ENCODE measurements at regions not wholly inside any gene's neighbourhood (a gene's known extent, or its start where the extent isn't known, plus 50 kb on each side); places are given as distances from the start of the nearest gene placed in this dataset.

DNA sequence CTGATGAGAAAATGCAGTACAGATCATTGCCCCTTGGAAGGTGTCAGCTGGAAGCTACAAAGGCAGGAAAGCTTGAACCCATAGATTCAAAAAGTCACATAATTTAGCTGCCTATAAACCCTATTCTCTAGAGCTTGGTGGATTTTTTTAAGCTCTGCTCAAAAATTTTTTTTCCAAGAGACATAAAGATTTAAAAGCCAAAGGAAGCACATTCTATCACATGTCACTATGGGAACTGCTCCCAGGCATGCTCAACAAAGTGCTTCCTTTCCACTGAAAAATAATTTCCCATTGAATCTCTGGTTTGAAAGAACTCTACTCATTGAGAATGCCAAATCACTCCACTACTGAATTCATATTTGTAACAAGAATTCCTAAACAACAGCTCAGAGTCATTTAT lies 419.8 kb downstream of the CETN3 start:
- DNase-seq (ENCODE audit: low read depth) = no peak

DNA sequence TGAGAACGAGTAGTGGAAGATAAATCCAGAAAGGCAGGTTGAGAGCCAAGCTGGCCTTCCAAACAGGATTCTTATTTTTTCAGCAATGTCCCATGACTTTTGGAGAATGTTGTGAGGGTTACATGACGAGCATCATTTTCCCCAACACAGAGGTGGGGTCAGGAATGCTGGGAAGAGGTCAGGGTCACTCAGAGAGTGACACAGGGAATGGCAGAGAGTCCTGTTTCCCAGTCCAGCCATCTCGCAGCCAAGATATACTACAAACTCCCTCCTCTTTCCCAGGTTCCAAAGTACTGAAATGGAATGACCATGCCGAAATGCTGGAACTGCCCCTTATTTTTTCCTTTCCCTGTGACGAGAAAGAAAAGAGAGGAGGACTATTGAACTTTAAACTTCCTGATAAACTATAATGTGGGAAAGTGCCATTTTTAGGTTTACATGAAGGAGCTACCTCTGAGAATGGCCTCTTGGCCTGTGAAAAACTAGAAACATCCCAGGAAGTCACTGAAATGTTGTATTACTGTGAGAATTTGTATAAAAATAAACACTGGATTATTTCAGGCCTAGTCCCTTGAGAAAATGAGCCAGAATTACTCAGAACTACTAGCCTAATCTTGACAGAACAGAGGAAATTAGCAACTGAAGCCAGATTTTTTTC lies 420.4 kb downstream of the CETN3 start:
- DNase-seq (ENCODE audit: low read depth) = no peak

DNA sequence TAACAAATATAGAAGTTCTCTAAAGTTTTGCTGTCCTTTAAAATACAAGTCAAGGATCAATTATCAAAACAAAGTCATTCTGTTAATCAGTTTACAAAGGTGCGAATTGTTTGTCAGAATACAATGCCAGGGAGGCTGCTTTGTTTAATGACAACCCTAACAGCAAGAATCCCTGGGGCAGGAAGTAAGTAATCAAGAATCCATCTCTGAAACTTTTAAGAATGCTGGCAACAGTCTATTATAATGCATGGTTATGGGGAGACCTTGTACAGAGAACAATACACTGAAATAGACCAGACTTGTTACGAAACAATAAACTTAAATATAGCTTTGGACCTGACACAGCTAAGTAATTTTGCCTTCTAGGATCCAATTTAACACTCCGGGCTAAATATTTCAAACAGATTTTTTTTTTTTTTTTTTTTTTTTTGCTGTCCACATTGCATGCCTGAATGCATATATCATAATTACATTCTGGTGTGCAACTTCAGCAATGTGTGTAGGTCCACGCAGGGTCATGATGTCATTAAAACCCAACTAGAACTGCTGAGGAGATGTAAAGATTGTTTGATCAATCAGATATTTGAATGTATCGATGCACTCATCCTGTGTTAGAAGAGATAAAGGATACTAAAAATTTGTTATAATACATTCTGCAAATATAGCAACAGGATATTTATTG lies 421.3 kb downstream of the CETN3 start:
- no peak for DNase-seq (ENCODE audit: low read depth)

DNA sequence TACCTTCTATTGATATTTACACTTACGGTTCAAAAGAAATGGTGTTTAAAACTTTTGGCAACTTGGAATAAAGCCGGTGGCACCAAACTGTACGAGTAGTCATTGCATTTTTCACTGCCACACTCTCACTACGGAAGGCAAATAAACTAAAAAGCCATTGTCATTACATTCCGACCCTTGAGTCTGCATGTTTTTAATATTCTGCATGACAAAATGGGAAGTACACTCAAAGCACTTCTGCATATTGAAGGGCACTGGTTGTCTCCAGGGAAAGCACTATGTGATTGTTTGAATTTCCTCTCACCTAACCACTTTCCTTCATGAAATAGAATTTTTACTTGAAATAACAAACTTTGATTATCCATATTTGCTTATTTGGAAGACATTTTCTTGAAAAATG lies 426.3 kb downstream of the CETN3 start:
- DNase-seq (ENCODE audit: low read depth) = no peak

DNA sequence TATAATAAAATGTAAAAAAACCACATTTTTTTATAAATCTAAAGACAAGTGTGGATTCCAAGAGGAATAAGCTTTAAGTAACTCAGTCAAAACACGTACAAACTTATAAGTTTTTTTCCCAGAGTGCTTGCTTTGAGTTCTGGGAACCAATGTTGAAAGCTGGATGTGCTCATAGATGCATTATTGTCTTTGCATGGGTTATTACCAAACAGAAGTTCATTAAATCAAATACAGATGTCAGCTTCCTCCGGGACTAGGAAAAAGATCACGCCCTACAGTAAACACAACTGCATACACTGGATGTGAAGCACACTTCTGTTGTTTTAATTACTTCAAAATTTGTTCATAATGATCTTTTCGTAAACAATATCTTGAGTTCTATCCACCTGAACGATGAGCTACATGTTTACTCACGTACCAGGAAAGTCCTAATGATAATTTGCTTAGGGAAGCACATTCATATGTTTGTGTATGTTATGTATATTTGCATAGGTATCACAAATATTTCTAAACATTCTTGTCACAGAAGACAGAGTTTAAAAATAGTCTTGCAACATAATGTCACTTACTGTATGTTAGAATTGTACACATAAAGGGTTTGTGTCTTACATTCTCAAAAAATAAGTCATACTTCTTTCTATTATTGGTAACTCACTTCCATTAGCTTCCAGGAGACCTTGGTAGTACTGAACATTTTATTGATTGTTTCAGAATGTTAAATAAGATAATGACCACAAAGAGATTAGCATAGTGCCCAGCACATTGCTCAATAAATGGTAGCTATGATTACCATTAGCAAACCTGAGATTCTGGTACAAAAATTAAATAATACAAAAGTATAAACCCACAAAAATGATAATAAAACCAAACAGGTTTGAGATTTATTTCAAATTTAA lies 427.4 kb downstream of the CETN3 start:
- no peak for DNase-seq (ENCODE audit: low read depth)

DNA sequence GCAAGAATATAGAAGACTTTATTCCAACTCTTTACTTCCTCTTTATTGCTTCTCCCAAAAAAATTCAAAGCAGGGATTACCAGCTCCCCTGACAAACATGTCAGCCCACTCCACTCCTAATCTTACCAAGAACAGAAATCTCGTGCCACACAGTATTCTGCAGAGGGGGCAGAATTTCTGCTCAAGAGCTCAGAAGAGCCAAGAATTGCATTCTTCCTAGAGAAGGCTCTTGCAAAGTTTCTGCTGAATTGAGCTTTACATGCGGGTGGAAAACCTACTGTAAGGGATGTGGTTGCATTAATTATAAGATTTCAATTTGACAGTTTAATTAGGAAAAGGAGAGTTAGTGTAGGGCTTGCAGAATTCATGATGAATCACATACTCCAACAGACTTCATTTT lies 428.5 kb downstream of the CETN3 start:
- no peak for DNase-seq (ENCODE audit: low read depth)

DNA sequence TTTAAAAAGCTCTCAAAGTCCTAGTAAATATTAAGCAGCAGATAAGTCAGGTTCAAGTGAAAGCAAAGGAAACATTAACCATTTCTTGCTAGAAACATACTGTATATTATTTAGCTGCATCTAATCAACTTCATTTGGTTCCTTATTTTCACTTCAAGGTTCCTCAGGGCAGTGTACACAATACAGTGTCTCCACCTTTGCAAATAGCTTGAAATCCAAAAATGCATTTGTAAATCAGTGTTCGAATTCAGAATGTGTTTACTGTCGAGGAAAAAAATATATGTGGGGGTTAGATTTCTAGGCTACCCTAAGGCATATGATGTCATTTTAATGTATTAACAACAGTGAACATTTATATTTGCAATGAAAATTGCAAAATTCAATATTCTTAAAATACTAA lies 436.0 kb downstream of the CETN3 start:
- DNase-seq (ENCODE audit: low read depth) = no peak

DNA sequence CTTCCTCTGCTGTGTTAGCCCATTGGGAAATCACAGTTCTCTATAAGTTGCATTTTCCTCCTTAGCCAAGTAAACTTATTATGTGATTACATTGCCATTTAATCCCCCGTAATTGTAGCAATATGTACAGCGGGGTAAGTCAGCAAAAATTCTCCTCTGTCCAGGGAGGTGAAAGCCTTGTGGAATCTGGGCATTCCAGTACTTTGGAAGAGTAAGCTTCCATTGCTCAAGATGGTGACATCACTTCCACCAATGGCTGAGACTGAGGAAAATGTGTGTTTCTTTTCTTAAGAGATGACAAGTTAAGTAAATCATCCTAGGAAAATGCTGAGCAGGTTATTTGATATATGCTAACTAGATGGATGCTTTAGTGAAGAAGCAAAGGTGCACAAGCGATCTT lies 436.7 kb downstream of the CETN3 start:
- DNase-seq (ENCODE audit: low read depth) = no peak

DNA sequence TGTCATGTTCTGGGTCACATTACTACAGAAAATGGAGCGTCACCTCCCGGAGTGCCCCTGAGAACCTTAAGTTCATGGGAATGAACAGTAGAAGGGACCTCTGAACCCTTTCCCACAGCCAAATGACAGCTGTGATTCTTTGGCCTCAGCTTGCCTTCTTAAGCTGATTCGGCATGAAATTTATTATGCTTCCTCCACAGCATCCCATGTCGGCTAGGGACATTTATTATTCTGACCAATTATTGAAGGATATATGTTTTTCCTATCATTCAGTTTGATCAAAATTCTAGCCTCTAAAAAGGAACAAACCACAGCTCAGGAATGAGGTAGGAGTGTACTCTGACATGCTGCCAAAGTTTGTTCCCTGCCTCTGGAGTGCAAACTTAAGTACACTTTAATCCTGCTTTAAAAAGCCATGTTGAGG lies 440.6 kb downstream of the CETN3 start:
- no peak for DNase-seq (ENCODE audit: low read depth)

DNA sequence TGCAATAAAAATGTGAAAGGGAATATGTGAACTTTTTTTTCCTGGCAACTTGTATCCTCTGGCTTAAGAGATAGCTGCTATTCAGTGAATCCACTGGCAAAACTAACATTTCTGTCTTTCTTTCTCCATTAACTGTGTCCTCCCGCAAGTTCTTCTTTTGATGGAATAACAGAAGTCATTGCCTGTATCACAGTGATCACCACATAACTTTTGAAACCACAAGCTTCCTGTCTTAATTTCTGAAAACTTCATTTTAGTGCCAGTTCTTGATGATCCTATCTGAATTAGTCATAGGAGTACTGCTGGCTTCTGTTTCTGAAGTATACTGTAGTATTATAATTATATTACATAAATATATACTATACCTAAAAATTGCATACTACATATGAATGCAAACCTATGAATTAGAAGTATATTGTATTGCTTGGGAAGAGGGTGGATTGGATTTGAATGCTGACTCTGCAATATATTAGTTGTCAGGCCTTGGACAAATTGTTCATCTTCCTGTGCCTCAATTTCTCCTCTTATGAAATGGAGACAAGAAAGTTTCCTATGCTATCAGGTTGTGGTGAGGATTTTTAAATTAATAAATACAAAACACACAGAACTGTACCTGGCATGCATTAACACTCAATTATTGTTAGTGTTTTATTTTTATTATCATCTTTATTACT lies 441.6 kb downstream of the CETN3 start:
- DNase-seq (ENCODE audit: low read depth) = no peak

DNA sequence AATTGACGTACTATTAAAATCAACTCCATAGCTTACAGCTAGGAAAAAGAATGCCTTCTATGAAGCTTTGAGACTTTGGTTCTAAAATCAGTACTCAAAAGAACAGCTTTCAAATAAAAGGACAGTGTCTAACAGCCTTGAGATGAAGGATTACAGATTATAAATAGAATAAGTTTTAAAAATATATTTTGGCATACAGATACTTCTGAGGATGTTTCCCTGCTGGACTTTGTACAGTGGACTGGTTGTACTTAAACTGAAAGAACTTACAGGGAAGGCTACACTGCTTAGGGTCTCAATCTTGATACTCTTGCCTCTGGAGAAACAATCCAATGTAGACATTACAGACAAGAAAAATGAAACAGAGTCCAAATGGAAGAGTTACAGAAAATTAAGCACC lies 452.7 kb downstream of the CETN3 start:
- no peak for DNase-seq (ENCODE audit: low read depth)

DNA sequence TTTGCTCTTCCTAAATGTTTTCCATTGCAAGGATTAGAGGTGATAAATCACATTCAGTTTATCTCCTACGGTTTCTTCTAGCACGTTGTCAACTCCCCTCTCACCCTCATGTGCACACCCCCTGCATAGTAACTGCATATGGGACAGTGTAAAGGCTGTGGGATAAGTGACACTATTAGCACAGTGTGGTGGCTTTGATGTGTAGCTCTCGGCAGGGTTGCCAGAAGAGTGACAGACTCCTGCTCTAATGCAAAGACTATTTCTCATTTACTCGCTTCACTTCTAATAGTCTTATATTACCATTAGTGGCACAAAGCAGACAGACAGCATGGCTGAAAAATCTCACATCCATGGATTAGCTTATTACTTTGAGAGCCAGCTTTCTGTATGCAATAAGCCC lies 454.6 kb downstream of the CETN3 start:
- DNase-seq (ENCODE audit: low read depth) = no peak

DNA sequence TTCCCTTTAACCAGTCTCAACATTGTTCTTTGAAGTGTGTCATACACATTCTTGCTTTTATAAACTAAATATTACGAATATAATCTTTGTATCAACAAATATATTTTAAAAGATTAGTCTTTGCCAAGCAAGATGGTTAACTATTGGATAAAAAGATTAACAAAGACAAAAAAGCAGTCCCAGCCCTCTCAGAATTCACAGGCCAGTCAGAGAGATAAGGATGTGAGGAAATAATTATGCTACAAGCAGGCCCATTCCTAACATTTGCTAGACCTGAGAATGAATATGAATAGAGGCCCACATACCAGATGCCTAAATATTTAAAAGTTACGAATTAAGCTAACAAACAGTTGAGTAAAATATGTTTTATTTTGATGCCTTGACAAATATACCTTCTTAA lies 457.7 kb downstream of the CETN3 start:
- DNase-seq (ENCODE audit: low read depth) = no peak

DNA sequence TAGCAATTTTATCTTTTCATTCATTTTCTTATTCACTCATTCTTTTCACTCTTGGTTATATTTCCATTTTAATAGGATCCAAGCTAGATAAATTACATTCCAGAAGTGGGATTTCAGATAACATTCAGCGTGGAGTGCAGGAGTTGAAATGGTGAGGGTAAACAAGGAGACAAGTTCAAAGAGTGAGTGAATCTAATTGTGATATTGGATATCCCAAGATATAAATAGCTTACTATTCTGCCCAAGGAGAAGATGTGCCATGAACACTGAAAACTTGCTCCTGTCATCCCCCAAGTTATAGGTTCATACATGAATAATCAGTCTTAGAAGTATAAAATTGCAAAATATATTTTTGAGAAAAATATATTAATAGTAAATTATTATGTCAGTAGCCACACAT lies 459.3 kb downstream of the CETN3 start:
- DNase-seq (ENCODE audit: low read depth) = no peak

DNA sequence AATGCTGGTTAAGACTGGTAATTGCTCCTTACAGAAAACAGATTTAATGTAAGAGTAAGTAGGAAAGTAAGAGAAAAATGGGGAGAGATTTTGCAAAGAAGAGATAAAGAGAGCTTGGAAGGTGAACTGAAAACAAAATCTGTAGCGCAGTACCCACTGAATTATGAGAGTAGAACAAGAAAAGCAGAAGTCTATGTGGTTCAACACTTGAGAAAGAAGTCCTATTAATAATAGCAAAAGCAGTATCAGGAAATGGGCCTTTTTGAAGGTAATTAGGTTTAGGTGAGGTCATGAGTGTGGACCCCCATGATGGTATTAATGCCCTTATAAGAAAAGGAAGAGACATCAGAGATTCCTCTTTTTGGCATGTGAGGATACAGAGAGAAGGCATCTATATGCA lies 460.6 kb downstream of the CETN3 start:
- no peak for DNase-seq (ENCODE audit: low read depth)

DNA sequence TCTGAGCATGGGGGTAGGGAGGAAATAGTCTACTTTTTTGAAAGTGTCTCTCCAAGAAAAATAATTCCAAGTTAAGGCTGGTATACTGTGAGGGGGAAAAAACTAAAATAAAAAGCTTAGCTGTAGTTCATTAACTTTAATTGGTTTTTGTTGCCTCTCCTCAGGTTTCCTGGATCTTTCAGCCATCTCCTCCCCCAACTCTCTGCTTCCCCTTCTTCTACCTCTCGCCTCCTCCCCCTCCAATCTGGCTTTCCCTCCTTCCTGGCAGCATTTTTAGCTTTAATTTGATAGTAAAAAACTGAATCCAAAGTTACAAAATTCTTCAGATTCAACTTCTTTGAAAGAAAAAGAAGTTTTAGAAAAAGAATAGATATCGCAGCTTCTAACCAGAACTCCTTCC lies 462.6 kb downstream of the CETN3 start:
- no peak for DNase-seq (ENCODE audit: low read depth)

DNA sequence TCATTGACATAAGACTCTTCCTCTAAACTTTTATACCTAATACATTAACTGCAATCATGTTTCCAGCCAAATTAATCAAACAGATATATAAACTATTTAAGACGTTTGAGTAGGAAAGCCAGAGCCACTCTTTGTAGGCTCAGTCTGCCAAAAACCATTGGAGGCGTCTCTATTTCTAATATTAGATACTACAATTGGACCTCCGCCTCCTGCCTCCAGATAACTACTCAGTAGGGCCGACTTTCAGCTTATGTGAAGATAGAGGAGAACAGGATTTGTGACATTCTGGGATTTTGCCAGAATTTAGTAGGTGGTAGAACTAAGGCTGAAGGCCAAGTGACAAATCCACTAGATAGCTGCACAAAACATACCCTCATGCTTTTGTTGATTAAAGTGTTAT lies 463.0 kb downstream of the CETN3 start:
- no peak for DNase-seq (ENCODE audit: low read depth)

DNA sequence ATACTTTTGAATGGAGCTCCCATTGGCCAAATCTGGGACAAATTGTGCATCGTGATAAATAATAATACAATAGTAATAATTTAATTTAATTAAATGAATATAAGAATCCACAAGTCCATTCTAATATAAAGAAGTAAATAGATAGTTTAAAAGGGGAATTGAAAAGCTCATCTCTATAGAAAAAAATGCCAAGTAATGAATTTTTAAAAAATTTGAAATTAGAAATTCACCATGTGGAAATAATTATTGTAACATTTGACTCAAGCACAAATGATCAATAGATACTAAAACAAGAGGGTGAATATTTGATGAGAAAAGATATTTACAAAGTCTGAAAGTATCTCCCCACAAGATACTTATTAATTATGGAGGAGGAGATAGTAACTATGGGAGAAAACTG lies 467.4 kb downstream of the CETN3 start:
- no peak for DNase-seq (ENCODE audit: low read depth)

DNA sequence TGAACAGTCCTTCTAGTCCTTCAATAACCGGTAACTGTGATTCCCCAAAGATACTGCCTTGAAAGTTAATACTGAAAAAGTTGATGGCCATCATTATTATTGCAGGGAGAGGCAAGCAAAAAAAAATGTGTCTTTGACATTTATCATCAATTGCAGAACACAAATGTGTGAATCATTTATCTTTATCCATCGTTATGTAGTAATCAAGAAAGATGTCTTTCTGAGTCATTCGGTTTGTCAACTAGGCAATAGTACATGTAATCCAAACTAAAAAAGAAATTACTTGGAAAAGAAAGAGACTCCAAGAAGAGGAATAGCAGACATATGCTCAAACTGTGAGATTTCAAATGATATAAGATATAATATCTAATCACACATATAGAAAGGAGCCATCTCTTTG lies 473.0 kb downstream of the CETN3 start:
- DNase-seq (ENCODE audit: low read depth) = no peak

DNA sequence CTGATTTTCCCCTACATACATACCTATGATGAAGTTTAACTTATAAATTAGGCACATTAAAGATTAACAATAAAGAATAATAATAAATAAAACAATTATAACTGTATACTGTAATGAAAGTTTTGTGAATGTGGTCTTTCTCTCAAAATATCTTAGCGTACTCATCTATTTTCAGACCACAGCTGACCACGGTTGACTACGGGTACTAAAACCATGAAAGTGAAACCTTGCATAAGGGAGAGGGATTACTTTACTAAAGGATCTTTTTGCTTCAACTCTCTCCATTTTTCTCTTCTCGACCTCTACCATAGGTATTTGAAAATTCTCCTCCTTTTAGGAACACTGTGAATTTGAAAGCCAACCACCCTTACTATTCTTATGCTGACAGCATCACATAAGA lies 475.5 kb downstream of the CETN3 start:
- DNase-seq (ENCODE audit: low read depth) = no peak

DNA sequence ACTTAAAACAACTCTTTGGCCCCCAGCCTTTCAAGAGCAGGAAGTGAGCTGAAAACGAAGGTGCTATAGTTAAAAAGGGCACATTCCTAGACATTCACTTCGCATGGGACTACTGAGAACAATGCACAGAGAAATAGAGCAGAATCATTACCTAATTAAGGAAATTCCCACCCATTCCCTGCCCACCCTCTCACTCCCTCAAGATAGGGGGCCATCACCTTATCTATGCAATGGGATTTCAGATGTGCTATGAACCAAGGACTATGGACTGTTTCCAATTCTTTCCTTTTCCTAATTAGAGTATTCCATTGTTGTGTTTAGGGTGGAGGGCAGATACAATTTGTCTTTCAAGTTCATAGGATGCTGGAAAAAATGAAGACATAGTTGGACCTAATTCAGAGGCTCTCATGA lies 476.8 kb downstream of the CETN3 start:
- DNase-seq (ENCODE audit: low read depth) = no peak

DNA sequence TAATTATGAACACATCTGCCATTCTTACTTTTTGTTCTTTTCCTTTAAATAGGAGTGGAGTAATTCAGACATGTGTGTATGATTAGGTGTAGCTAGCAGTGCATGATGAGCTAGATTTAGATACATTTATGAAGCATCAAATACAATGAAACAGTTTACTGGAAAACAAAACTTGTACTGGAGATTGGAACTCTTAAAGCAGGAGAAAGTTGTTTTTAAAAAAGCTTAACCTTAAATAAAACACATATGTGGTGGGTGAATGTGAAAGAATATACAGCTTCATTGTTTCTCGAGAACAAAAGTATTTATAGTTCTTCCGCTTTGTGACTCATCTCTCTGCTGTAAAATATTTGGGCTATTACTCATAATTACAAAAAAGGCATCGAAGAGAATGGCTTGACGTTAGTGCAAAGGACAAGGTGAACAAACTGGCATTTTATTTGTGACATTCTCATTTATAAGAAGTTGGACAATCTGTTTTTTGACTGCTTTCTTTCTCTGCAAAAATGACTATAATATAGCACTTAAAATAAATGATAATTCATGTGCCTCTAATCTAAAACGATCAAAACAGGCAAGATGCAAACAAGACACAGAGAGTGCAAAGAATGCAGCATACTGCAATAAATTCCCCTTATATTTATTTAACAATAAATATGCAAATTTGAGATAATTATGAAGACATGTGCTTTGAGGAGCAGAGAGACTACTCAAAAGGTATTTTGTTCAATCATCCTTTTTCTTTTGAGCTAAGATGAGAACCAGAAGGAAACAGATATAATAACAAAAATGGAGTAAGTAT lies 478.8 kb downstream of the CETN3 start:
- DNase-seq (ENCODE audit: low read depth) = peak; percentile 29

All from HS-27A (cell line).